ENCODE measurements at regions not wholly inside any gene's neighbourhood (a gene's known extent, or its start where the extent isn't known, plus 50 kb on each side); places are given as distances from the start of the nearest gene placed in this dataset.
"Not testable (repeated sequence)": the region's sequence is repeated elsewhere in the genome, so short reads cannot be mapped to it uniquely, and the experiment has no call there.

GRCh38 chr12:131400668-131401294 lies 310.1 kb upstream of the SFSWAP start:
- DNase-seq: not testable (repeated sequence)

GRCh38 chr12:131401907-131402633 lies 308.8 kb upstream of the SFSWAP start:
- DNase-seq: not testable (repeated sequence)

GRCh38 chr12:131402781-131403396 lies 308.0 kb upstream of the SFSWAP start:
- no peak for DNase-seq

GRCh38 chr12:131403676-131404075 lies 307.2 kb upstream of the SFSWAP start:
- DNase-seq: no peak

- no peak for DNase-seq
Measured at GRCh38 chr12:131404705-131405104, 306.2 kb upstream of the SFSWAP start.

- no peak for DNase-seq
Measured at GRCh38 chr12:131407221-131408035, 303.5 kb upstream of the SFSWAP start.

- no peak for DNase-seq
Measured at GRCh38 chr12:131408036-131408365, 302.9 kb upstream of the SFSWAP start.

GRCh38 chr12:131408484-131408883 lies 302.4 kb upstream of the SFSWAP start:
- no peak for DNase-seq

GRCh38 chr12:131409211-131409610 lies 301.7 kb upstream of the SFSWAP start:
- DNase-seq: no peak

- DNase-seq: not testable (repeated sequence)
Measured at GRCh38 chr12:131411827-131412226, 299.1 kb upstream of the SFSWAP start.

GRCh38 chr12:131413006-131413405 lies 297.9 kb upstream of the SFSWAP start:
- DNase-seq: no peak

- DNase-seq: no peak
Measured at GRCh38 chr12:131413471-131413870, 297.4 kb upstream of the SFSWAP start.

- DNase-seq: not testable (repeated sequence)
Measured at GRCh38 chr12:131414155-131414922, 296.6 kb upstream of the SFSWAP start.

- no peak for DNase-seq
Measured at GRCh38 chr12:131415781-131416180, 295.1 kb upstream of the SFSWAP start.

GRCh38 chr12:131418121-131418520 lies 292.8 kb upstream of the SFSWAP start:
- no peak for DNase-seq

- DNase-seq: no peak
Measured at GRCh38 chr12:131418884-131419283, 292.0 kb upstream of the SFSWAP start.

GRCh38 chr12:131420867-131421447 lies 289.9 kb upstream of the SFSWAP start:
- no peak for DNase-seq

GRCh38 chr12:131421509-131422186 lies 289.2 kb upstream of the SFSWAP start:
- no peak for DNase-seq

- no peak for DNase-seq
Measured at GRCh38 chr12:131422187-131422520, 288.7 kb upstream of the SFSWAP start.

GRCh38 chr12:131422744-131423143 lies 288.1 kb upstream of the SFSWAP start:
- DNase-seq: no peak

- no peak for DNase-seq
Measured at GRCh38 chr12:131424270-131424669, 286.6 kb upstream of the SFSWAP start.
